WTC11 (cell line): ENCODE measurements at regions not wholly inside any gene's neighbourhood (a gene's known extent, or its start where the extent isn't known, plus 50 kb on each side); places are given as distances from the start of the nearest gene placed in this dataset.

Experiments used
- ATAC-seq: fragments of 200-7000 bp; cut with Tn5 transposase; 2 replicates; pipeline ENCODE4 v1.10.0; 2021; ENCODE audit warnings: mild to moderate bottlenecking, moderate library complexity
- CTCF ChIA-PET: fragments of 300-600 bp; sonication (Branson Sonifier 250); formaldehyde crosslinking; loops from one replicate; lab custom pipeline; 2021; ENCODE audit warnings: antibody characterized with exemption; lab: Charles Lee
- POLR2A ChIA-PET: fragments of 350-600 bp; sonication (Branson Sonifier 250); formaldehyde crosslinking; loops from one replicate; lab custom pipeline; 2021; ENCODE audit warnings: antibody characterized with exemption; lab: Charles Lee
- DNase-seq: peaks from one replicate; pipeline ENCODE4 v3.0.0; 2021; ENCODE audit warnings: low spot score
- H3K27ac Mint-ChIP-seq: 2 replicates; pipeline ENCODE4 v1.8.0; 2021; ENCODE audit warnings: mixed read lengths
- H3K27me3 Mint-ChIP-seq: 2 replicates; pipeline ENCODE4 v1.8.0; 2021; ENCODE audit warnings: low read depth, mild to moderate bottlenecking, moderate library complexity, mixed read lengths
- H3K36me3 Mint-ChIP-seq: 2 replicates; pipeline ENCODE4 v1.8.0; 2021; ENCODE audit warnings: mixed read lengths
- H3K4me1 Mint-ChIP-seq: 2 replicates; pipeline ENCODE4 v1.8.0; 2022; ENCODE audit warnings: mixed read lengths
- H3K4me3 Mint-ChIP-seq: 2 replicates; pipeline ENCODE4 v1.8.0; 2021; ENCODE audit warnings: mild to moderate bottlenecking, moderate library complexity, mixed read lengths
- H3K9me3 Mint-ChIP-seq: 2 replicates; pipeline ENCODE4 v1.8.0; 2021; ENCODE audit warnings: mixed read lengths
- ARID4B ChIP-seq: sonication (generic); formaldehyde crosslinking; IDR thresholded peaks from 2 replicates; pipeline ENCODE4 v1.8.0; 2023; ENCODE audit warnings: missing genetic modification reagents, mild to moderate bottlenecking, borderline replicate concordance
- CBFB ChIP-seq: sonication (generic); formaldehyde crosslinking; IDR thresholded peaks from 2 replicates; pipeline ENCODE4 v1.8.1; 2022; ENCODE audit warnings: mild to moderate bottlenecking, low read depth, missing genetic modification reagents
- CREB1 ChIP-seq: sonication (generic); formaldehyde crosslinking; IDR thresholded peaks from 2 replicates; pipeline ENCODE4 v1.8.0; 2023; ENCODE audit warnings: mild to moderate bottlenecking, missing genetic modification reagents
- CTCF ChIP-seq: fragments of 200-600 bp; IDR thresholded peaks from 2 replicates; pipeline ENCODE4 v1.8.0; 2022; ENCODE audit warnings: antibody characterized with exemption
- E2F5 ChIP-seq: sonication (generic); formaldehyde crosslinking; IDR thresholded peaks from 2 replicates; pipeline ENCODE4 v1.8.1; 2022; ENCODE audit warnings: mild to moderate bottlenecking, moderate library complexity, missing genetic modification reagents
- ERG ChIP-seq: fragments of 250-450 bp; sonication (Bioruptor Pico); IDR thresholded peaks from 2 replicates; pipeline ENCODE4 v1.8.0; 2021; ENCODE audit warnings: mild to moderate bottlenecking
- FOXK1 ChIP-seq: sonication (generic); formaldehyde crosslinking; IDR thresholded peaks from 2 replicates; pipeline ENCODE4 v1.8.0; 2022; ENCODE audit warnings: mild to moderate bottlenecking, moderate library complexity, missing genetic modification reagents
- FOXP1 ChIP-seq: sonication (generic); formaldehyde crosslinking; IDR thresholded peaks from 2 replicates; pipeline ENCODE4 v1.8.0; 2022; ENCODE audit warnings: missing genetic modification reagents, mild to moderate bottlenecking, moderate library complexity, borderline replicate concordance
- IRF1 ChIP-seq: sonication (generic); formaldehyde crosslinking; IDR thresholded peaks from 2 replicates; pipeline ENCODE4 v1.8.0; 2023; ENCODE audit warnings: missing genetic modification reagents
- IRF2 ChIP-seq: sonication (generic); formaldehyde crosslinking; IDR thresholded peaks from 2 replicates; pipeline ENCODE4 v1.8.0; 2022; ENCODE audit warnings: low read depth, missing genetic modification reagents, borderline replicate concordance
- JUN ChIP-seq: sonication (generic); formaldehyde crosslinking; IDR thresholded peaks from 2 replicates; pipeline ENCODE4 v1.8.0; 2023; ENCODE audit warnings: mild to moderate bottlenecking, missing genetic modification reagents
- NR1H2 ChIP-seq: sonication (generic); formaldehyde crosslinking; IDR thresholded peaks from 2 replicates; pipeline ENCODE4 v1.9.0; 2021; ENCODE audit warnings: mild to moderate bottlenecking, moderate library complexity, missing genetic modification reagents
- NR3C1 ChIP-seq: sonication (generic); formaldehyde crosslinking; conservative IDR thresholded peaks from 2 replicates; pipeline ENCODE4 v1.8.1; 2023; ENCODE audit warnings: low read depth, mild to moderate bottlenecking, missing genetic modification reagents
- PRRX2 ChIP-seq: fragments of 250-450 bp; sonication (Bioruptor Pico); IDR thresholded peaks from 2 replicates; pipeline ENCODE4 v1.8.0; 2021; ENCODE audit warnings: mild to moderate bottlenecking
- RORB ChIP-seq: fragments of 250-450 bp; sonication (Bioruptor Pico); IDR thresholded peaks from 2 replicates; pipeline ENCODE4 v1.9.0; 2021; ENCODE audit warnings: mild to moderate bottlenecking
- TEAD1 ChIP-seq: sonication (generic); formaldehyde crosslinking; IDR thresholded peaks from 2 replicates; pipeline ENCODE4 v1.8.0; 2022; ENCODE audit warnings: mild to moderate bottlenecking, missing genetic modification reagents
- TEAD4 ChIP-seq: sonication (generic); formaldehyde crosslinking; IDR thresholded peaks from 2 replicates; pipeline ENCODE4 v1.8.0; 2022; ENCODE audit warnings: mild to moderate bottlenecking, missing genetic modification reagents
- USF1 ChIP-seq: sonication (generic); formaldehyde crosslinking; IDR thresholded peaks from 2 replicates; pipeline ENCODE4 v1.8.0; 2022; ENCODE audit warnings: mild to moderate bottlenecking, missing genetic modification reagents
- ZBTB21 ChIP-seq: sonication (generic); formaldehyde crosslinking; IDR thresholded peaks from 2 replicates; pipeline ENCODE4 v1.8.1; 2023; ENCODE audit warnings: mild to moderate bottlenecking, missing genetic modification reagents, borderline replicate concordance
- ZBTB43 ChIP-seq: sonication (generic); formaldehyde crosslinking; IDR thresholded peaks from 2 replicates; pipeline ENCODE4 v1.8.1; 2023; ENCODE audit warnings: mild to moderate bottlenecking, missing genetic modification reagents
- ZMAT4 ChIP-seq: fragments of 250-450 bp; sonication (Bioruptor Pico); IDR thresholded peaks from 2 replicates; pipeline ENCODE4 v1.9.0; 2021; ENCODE audit warnings: mild to moderate bottlenecking
- ZNF138 ChIP-seq: sonication (generic); formaldehyde crosslinking; conservative IDR thresholded peaks from 2 replicates; pipeline ENCODE4 v1.8.1; 2022; ENCODE audit warnings: mild to moderate bottlenecking, moderate library complexity, missing genetic modification reagents
- ZNF671 ChIP-seq: fragments of 250-450 bp; sonication (Bioruptor Pico); IDR thresholded peaks from 2 replicates; pipeline ENCODE4 v1.8.0; 2021; ENCODE audit warnings: mild to moderate bottlenecking

GRCh38 chr6:21958428-21958827, 338.4 kb downstream of the PRL start (continued):
- TF ChIP-seq USF1 (CRISPR knock-in tag) (no peak), NR1H2 (CRISPR knock-in tag) (no peak), ZNF138 (CRISPR knock-in tag) (no peak), FOXK1 (CRISPR knock-in tag) (no peak)

- ChIA-PET CTCF (no interaction called here), POLR2A (no interaction called here)
- peak overlapping the region; percentile 76 for H3K27ac Mint-ChIP-seq
These were observed 335.6 kb downstream of the PRL start for GRCh38 chr6:21961226-21961625.

More at GRCh38 chr6:21961226-21961625, 335.6 kb downstream of the PRL start:
- ATAC-seq = no peak
- TF ChIP-seq NR3C1 (CRISPR knock-in tag) (no peak), FOXP1 (CRISPR knock-in tag) (no peak), IRF2 (CRISPR knock-in tag) (no peak), ZBTB43 (no peak), RORB (CRISPR knock-in tag) (no peak), CBFB (CRISPR knock-in tag) (no peak), PRRX2 (CRISPR knock-in tag) (no peak), IRF1 (no peak), JUN (no peak), CTCF (no peak), ZNF671 (no peak), TEAD4 (CRISPR knock-in tag) (no peak), CREB1 (CRISPR knock-in tag) (no peak), TEAD1 (CRISPR knock-in tag) (no peak), ERG (CRISPR knock-in tag) (no peak), ARID4B (CRISPR knock-in tag) (no peak), NR1H2 (CRISPR knock-in tag) (no peak), ZBTB21 (CRISPR knock-in tag) (no peak), E2F5 (no peak), ZMAT4 (CRISPR knock-in tag) (no peak)
- Mint-ChIP-seq H3K9me3 (0 out of 2 replicates have a peak, but pooled peaks cover 3% of the 10 kb centered on the region), H3K4me1 (peaks cover 27% of the 10 kb centered on the region), H3K36me3 (peaks cover 10% of the 10 kb centered on the region), H3K4me3 (no peak overlapping the region), H3K27me3 (no peaks in the 10 kb centered on the region)
- no peak for DNase-seq
